H9 (cell line): ENCODE measurements at regions not wholly inside any gene's neighbourhood (a gene's known extent, or its start where the extent isn't known, plus 50 kb on each side); places are given as distances from the start of the nearest gene placed in this dataset.

Experiments used
- DNase-seq: peaks from one replicate; pipeline ENCODE4 v3.0.0-alpha.2; 2017
- H2AFZ ChIP-seq: one replicate; pipeline ENCODE4 v1.6.1; 2013; ENCODE audit warnings: mild to moderate bottlenecking, low read length, control low read depth, moderate library complexity
- H2AK5ac ChIP-seq: 2 replicates; pipeline ENCODE4 v1.6.1; 2013; ENCODE audit warnings: low read length, control low read depth, mixed read lengths; ENCODE audit not compliant: insufficient read length
- H2BK120ac ChIP-seq: one replicate; pipeline ENCODE4 v1.6.1; 2013; ENCODE audit warnings: low read depth, mild to moderate bottlenecking, low read length, control low read depth, inconsistent platforms; ENCODE audit not compliant: poor library complexity, severe bottlenecking
- H2BK12ac ChIP-seq: 2 replicates; pipeline ENCODE4 v1.6.1; 2013; ENCODE audit warnings: low read length, control low read depth, mixed read lengths, low read depth; ENCODE audit not compliant: insufficient read length
- H2BK15ac ChIP-seq: 2 replicates; pipeline ENCODE4 v1.6.1; 2013; ENCODE audit warnings: low read depth, low read length, control low read depth
- H2BK20ac ChIP-seq: one replicate; pipeline ENCODE4 v1.6.1; 2013; ENCODE audit warnings: low read depth, mild to moderate bottlenecking, low read length, control low read depth, inconsistent platforms; ENCODE audit not compliant: poor library complexity, severe bottlenecking
- H2BK5ac ChIP-seq: 2 replicates; pipeline ENCODE4 v1.6.1; 2013; ENCODE audit warnings: low read length, control low read depth, mixed read lengths; ENCODE audit not compliant: insufficient read length
- H3K14ac ChIP-seq: 2 replicates; pipeline ENCODE4 v1.6.1; 2013; ENCODE audit warnings: low read length, control low read depth; ENCODE audit not compliant: insufficient read depth
- H3K18ac ChIP-seq: 2 replicates; pipeline ENCODE4 v1.6.1; 2013; ENCODE audit warnings: low read depth, mild to moderate bottlenecking, mixed read lengths, low read length, control low read depth; ENCODE audit not compliant: insufficient read length
- H3K23ac ChIP-seq: 2 replicates; pipeline ENCODE4 v1.6.1; 2013; ENCODE audit warnings: low read length, control low read depth, mixed read lengths, low read depth; ENCODE audit not compliant: insufficient read length
- H3K23me2 ChIP-seq: 2 replicates; pipeline ENCODE4 v1.6.1; 2013; ENCODE audit warnings: low read depth, mild to moderate bottlenecking, mixed read lengths, low read length, control low read depth; ENCODE audit not compliant: insufficient read length, poor library complexity, severe bottlenecking
- H3K27ac ChIP-seq: 2 replicates; pipeline ENCODE4 v1.5.1; 2013; ENCODE audit warnings: low read length, control low read depth, mixed read lengths, low read depth; ENCODE audit not compliant: insufficient read length
- H3K27me3 ChIP-seq: 2 replicates; pipeline ENCODE4 v1.6.1; 2013; ENCODE audit warnings: low read length, control low read depth, inconsistent platforms; ENCODE audit not compliant: insufficient read depth
- H3K4ac ChIP-seq: 2 replicates; pipeline ENCODE4 v1.6.1; 2013; ENCODE audit warnings: low read depth, mild to moderate bottlenecking, control low read depth, inconsistent platforms, low read length, moderate library complexity
- H3K4me1 ChIP-seq: 2 replicates; pipeline ENCODE4 v1.6.1; 2013; ENCODE audit warnings: low read length, control low read depth, inconsistent platforms; ENCODE audit not compliant: insufficient read depth
- H3K4me2 ChIP-seq: 2 replicates; pipeline ENCODE4 v1.6.1; 2013; ENCODE audit warnings: low read length, control low read depth, mixed read lengths; ENCODE audit not compliant: insufficient read length, insufficient read depth
- H3K56ac ChIP-seq: 2 replicates; pipeline ENCODE4 v1.6.1; 2013; ENCODE audit warnings: low read depth, mild to moderate bottlenecking, mixed read lengths, low read length, control low read depth; ENCODE audit not compliant: insufficient read length
- H3K79me1 ChIP-seq: 2 replicates; pipeline ENCODE4 v1.6.1; 2013; ENCODE audit warnings: low read depth, mild to moderate bottlenecking, moderate library complexity, low read length, control low read depth, inconsistent platforms; ENCODE audit not compliant: insufficient read depth, poor library complexity, severe bottlenecking
- H3K79me2 ChIP-seq: 2 replicates; pipeline ENCODE4 v1.6.1; 2013; ENCODE audit warnings: low read length, control low read depth, inconsistent platforms; ENCODE audit not compliant: insufficient read depth
- H3K9ac ChIP-seq: 2 replicates; pipeline ENCODE4 v1.6.1; 2013; ENCODE audit warnings: low read length, control low read depth, mixed read lengths; ENCODE audit not compliant: insufficient read length; ENCODE audit errors: extremely low read depth
- H3K9me3 ChIP-seq: one replicate; pipeline ENCODE4 v1.6.1; 2013; ENCODE audit warnings: low read depth, low read length, inconsistent platforms; ENCODE audit not compliant: control insufficient read depth
- H3T11ph ChIP-seq: one replicate; pipeline ENCODE4 v1.6.1; 2013; ENCODE audit warnings: mild to moderate bottlenecking, low read length, control low read depth, inconsistent platforms
- H4K20me1 ChIP-seq: one replicate; pipeline ENCODE4 v1.6.1; 2013; ENCODE audit not compliant: control insufficient read depth, insufficient read length, insufficient read depth
- H4K5ac ChIP-seq: 2 replicates; pipeline ENCODE4 v1.6.1; 2013; ENCODE audit warnings: low read depth, mild to moderate bottlenecking, mixed read lengths, low read length, control low read depth; ENCODE audit not compliant: insufficient read length
- H4K8ac ChIP-seq: replicated peaks from 2 replicates; pipeline ENCODE4 v1.6.1; 2013; ENCODE audit warnings: low read length, control low read depth, mixed read lengths, low read depth; ENCODE audit not compliant: insufficient read length
- H4K91ac ChIP-seq: 2 replicates; pipeline ENCODE4 v1.6.1; 2013; ENCODE audit warnings: low read depth, mild to moderate bottlenecking, moderate library complexity, mixed read lengths, low read length, control low read depth; ENCODE audit not compliant: insufficient read length
- H3K27ac Mint-ChIP-seq, 3 experiments: 2 replicates in 2 of 3; 3 replicates in 1 of 3; pipeline ENCODE4 v1.8.0; 2020 to 2021; ENCODE audit warnings: mixed read lengths in 3 of 3, mild to moderate bottlenecking in 1 of 3, moderate library complexity in 1 of 3
- H3K27me3 Mint-ChIP-seq: 2 replicates; pipeline ENCODE4 v1.8.0; 2021; ENCODE audit warnings: low read depth, mild to moderate bottlenecking, moderate library complexity, mixed read lengths
- H3K36me3 Mint-ChIP-seq, 3 experiments: 2 replicates in 2 of 3; 3 replicates in 1 of 3; pipeline ENCODE4 v1.8.0; 2020 to 2021; ENCODE audit warnings: low read depth in 3 of 3, mixed read lengths in 3 of 3; ENCODE audit not compliant: insufficient read depth in 1 of 3
- H3K4me1 Mint-ChIP-seq, 2 experiments: 2 replicates each; pipeline ENCODE4 v1.8.0; 2020; ENCODE audit warnings: mixed read lengths in 2 of 2
- H3K4me3 Mint-ChIP-seq, 2 experiments: 2 replicates in 1 of 2; 3 replicates in 1 of 2; pipeline ENCODE4 v1.8.0; 2020 to 2021; ENCODE audit warnings: mild to moderate bottlenecking in 2 of 2, mixed read lengths in 2 of 2, moderate library complexity in 1 of 2
- H3K9me3 Mint-ChIP-seq, 2 experiments: 2 replicates in 1 of 2; 3 replicates in 1 of 2; pipeline ENCODE4 v1.8.0; 2020; ENCODE audit warnings: mild to moderate bottlenecking in 2 of 2, mixed read lengths in 2 of 2, moderate library complexity in 1 of 2
- WGBS: extraction: QIAGEN DNeasy Blood & Tissue Kit; methylation state at CpG from one replicate; pipeline ENCODE4 v1.1.7; 2013; ENCODE audit warnings: missing lambda C conversion rate, low lambda C conversion rate, mixed read lengths; ENCODE audit not compliant: insufficient read length; ENCODE audit errors: extremely low coverage; 5-methylcytosine and 5-hydroxymethylcytosine counted together
- TF ChIP-seq, protein P1 (sequence below): fragments of 200-600 bp; sonication (generic); conservative IDR thresholded peaks from 3 replicates; pipeline ENCODE4 v1.8.0; 2021; ENCODE audit warnings: antibody characterized with exemption, mild to moderate bottlenecking

DNA sequence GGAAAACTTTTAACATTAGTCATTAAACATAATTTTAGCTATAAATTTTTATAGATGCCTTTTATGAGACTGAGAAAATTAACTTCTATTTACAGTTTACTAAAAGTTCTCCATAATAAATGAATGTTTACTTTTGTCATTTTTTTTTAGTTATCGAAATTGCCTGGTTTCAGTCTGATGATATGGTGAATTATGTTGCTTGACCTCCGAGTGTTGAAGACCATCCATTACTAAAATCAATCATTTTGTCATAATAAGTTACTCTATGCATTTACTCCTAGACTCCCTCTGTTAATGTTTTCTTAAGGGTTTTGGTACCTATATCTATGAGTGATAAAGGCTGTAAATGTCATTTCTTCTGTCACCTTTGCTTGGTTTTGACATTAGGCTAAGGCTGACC, 516.0 kb upstream of the ROBO1 start:
- Mint-ChIP-seq H3K27me3 (no peaks in the 10 kb centered on the region), H3K4me3 (no peak overlapping the region), H3K27ac (no peak overlapping the region), H3K4me1 (peaks cover 4% of the 10 kb centered on the region in 2 experiments), H3K9me3 (no peaks in the 10 kb centered on the region), H3K36me3 (no peaks in the 10 kb centered on the region)
- H3T11ph ChIP-seq, result no peak overlapping the region
- H4K91ac ChIP-seq, result no peak overlapping the region
- H3K9me3 ChIP-seq, result no peaks in the 10 kb centered on the region
- H3K9ac ChIP-seq, result no peak overlapping the region
- no peaks in the 10 kb centered on the region for H3K79me1 ChIP-seq
- no peak overlapping the region for H2AFZ ChIP-seq
- no peak overlapping the region for H3K4ac ChIP-seq
- H3K27ac ChIP-seq, result no peak overlapping the region
- H3K18ac ChIP-seq, result no peak overlapping the region
- H2BK5ac ChIP-seq, result no peak overlapping the region
- no peak overlapping the region for H2BK20ac ChIP-seq
- no peak overlapping the region for H3K4me2 ChIP-seq
- H3K4me1 ChIP-seq, result no peaks in the 10 kb centered on the region
- H2BK120ac ChIP-seq, result no peak overlapping the region
- TF ChIP-seq, protein P1, sequence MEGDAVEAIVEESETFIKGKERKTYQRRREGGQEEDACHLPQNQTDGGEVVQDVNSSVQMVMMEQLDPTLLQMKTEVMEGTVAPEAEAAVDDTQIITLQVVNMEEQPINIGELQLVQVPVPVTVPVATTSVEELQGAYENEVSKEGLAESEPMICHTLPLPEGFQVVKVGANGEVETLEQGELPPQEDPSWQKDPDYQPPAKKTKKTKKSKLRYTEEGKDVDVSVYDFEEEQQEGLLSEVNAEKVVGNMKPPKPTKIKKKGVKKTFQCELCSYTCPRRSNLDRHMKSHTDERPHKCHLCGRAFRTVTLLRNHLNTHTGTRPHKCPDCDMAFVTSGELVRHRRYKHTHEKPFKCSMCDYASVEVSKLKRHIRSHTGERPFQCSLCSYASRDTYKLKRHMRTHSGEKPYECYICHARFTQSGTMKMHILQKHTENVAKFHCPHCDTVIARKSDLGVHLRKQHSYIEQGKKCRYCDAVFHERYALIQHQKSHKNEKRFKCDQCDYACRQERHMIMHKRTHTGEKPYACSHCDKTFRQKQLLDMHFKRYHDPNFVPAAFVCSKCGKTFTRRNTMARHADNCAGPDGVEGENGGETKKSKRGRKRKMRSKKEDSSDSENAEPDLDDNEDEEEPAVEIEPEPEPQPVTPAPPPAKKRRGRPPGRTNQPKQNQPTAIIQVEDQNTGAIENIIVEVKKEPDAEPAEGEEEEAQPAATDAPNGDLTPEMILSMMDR, result no peak
- DNase-seq, result no peak
- WGBS, result no CpG with 5 or more reads among the region's 2 CpGs
- no peaks in the 10 kb centered on the region for H4K20me1 ChIP-seq
- no peak overlapping the region for H2BK12ac ChIP-seq
- no peak overlapping the region for H2BK15ac ChIP-seq
- H3K56ac ChIP-seq, result no peak overlapping the region
- no peaks in the 10 kb centered on the region for H3K79me2 ChIP-seq
- no peak overlapping the region for H3K23ac ChIP-seq
- H3K23me2 ChIP-seq, result no peaks in the 10 kb centered on the region
- no peaks in the 10 kb centered on the region for H3K27me3 ChIP-seq
- H3K14ac ChIP-seq, result no peak overlapping the region
- H4K5ac ChIP-seq, result no peak overlapping the region
- no peak overlapping the region for H4K8ac ChIP-seq
- H2AK5ac ChIP-seq, result no peak overlapping the region
